Esophagus squamous epithelium (tissue), 5 donors: ENCODE measurements at regions not wholly inside any gene's neighbourhood (a gene's known extent, or its start where the extent isn't known, plus 50 kb on each side); places are given as distances from the start of the nearest gene placed in this dataset.

Source experiments
- DNase-seq: peaks from one replicate; lab custom pipeline; 2025; lab: John Stamatoyannopoulos, UW
- H3K27ac ChIP-seq, 4 donors: fragments of 200-600 bp; sonication (generic); one replicate each; pipeline ENCODE4 v1.5.1; 2016 to 2019; ENCODE audit warnings: mild to moderate bottlenecking in 1 of 4
- H3K27me3 ChIP-seq, 4 donors: fragments of 200-600 bp; sonication (generic); 1 replicate in 3 of 4; 2 replicates in 1 of 4; pipeline versions ENCODE4 v1.5.1 to v1.6.0; 2017 to 2021; ENCODE audit warnings: antibody characterized with exemption in 1 of 4
- H3K36me3 ChIP-seq, 3 donors: fragments of 200-600 bp; sonication (generic); one replicate each; pipeline ENCODE4 v1.5.1; 2016 to 2019
- H3K4me1 ChIP-seq, 3 donors: fragments of 200-600 bp; sonication (generic); one replicate each; pipeline ENCODE4 v1.5.1; 2017 to 2019
- H3K4me3 ChIP-seq, 4 donors: fragments of 200-600 bp; sonication (generic); 1 replicate in 3 of 4; 2 replicates in 1 of 4; pipeline ENCODE4 v1.5.1; 2016 to 2019; ENCODE audit warnings: mild to moderate bottlenecking in 2 of 4, moderate library complexity in 1 of 4
- H3K9me3 ChIP-seq, 3 donors: fragments of 200-600 bp; sonication (generic); one replicate each; pipeline ENCODE4 v1.5.1; 2016 to 2019
- POLR2A ChIP-seq, 4 donors: fragments of 450-650 bp; IDR thresholded peaks; one replicate each; pipeline ENCODE4 v1.6.1; 2017; ENCODE audit warnings: antibody characterized with exemption in 4 of 4, mild to moderate bottlenecking in 4 of 4, moderate library complexity in 3 of 4
- WGBS, 2 donors: methylation state at CpG; one replicate each; pipeline ENCODE4 v1.1.5; 2018; 5-methylcytosine and 5-hydroxymethylcytosine counted together
- intact Hi-C: fragments of 100-400 bp; cut with DNase I; formaldehyde crosslinking; loops from one replicate; pipeline ENCODE4 v1.15.0; 2022
- TF ChIP-seq, protein P1 (sequence below), 6 experiments: fragments of 450-650 bp in 4 of 6; fragments of 200-600 bp in 2 of 6; sonication (generic) in 2 of 6; IDR thresholded peaks; one replicate each; pipeline ENCODE4 v1.5.1; 2016 to 2019; ENCODE audit warnings: antibody characterized with exemption in 6 of 6, mild to moderate bottlenecking in 4 of 6, moderate library complexity in 4 of 6
- donor health status: DM: yes; HTN: yes; CAD: no.

DNA sequence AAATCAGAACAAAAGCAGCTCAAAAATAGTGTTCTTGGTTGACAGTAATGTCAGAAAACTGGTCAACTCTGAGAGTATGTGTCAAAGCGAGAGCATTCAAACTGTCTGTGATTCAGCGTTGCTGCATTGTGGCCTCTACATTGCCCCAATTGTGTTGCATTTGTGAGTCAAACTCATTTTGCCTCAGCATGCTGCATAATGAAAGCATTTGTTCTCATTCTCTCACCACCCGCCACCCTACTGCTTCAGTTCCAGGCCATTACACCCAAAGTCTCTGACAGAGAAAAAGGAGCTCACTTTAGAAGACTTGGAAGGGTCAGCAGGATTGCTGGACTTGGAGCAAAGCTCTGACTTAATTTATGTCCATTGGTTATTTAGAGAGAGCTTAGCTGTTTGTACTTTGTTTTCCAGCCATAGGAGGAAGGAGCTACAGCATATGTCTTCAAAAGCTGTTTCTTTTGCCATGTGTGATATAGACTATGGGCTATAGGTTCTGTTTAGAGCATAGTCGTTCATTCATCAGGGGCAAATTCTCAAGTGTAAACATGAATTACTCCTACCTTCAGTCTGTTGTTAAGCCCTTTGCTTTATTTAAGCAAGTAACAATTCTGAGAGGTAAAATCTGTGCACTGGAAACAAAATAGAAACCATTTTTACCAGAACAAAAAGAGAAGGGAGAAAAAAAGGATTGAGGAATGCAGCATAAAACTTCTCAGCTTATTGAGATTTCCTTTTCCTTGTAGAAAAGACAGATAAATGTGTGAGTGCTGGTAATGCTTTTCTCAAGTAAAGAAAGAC lies 153.4 kb upstream of the ANK2 start:
- Histone ChIP-seq H3K27me3 (no peaks in the 10 kb centered on the region), H3K36me3 (no peaks in the 10 kb centered on the region), H3K4me1 (no peaks in the 10 kb centered on the region), H3K27ac (peak overlapping the region in 2 of 4 donors; percentile 23 to 31), H3K9me3 (no peaks in the 10 kb centered on the region), H3K4me3 (peak overlapping the region in 1 of 4 donors; percentile 5)
- WGBS, 2 donors, result 38% methylated on average over 4 of the region's 4 CpGs
- no peak for DNase-seq
- no peak for TF ChIP-seq POLR2A (IDR thresholded peaks at IDR 0.05)
- TF ChIP-seq, protein P1, sequence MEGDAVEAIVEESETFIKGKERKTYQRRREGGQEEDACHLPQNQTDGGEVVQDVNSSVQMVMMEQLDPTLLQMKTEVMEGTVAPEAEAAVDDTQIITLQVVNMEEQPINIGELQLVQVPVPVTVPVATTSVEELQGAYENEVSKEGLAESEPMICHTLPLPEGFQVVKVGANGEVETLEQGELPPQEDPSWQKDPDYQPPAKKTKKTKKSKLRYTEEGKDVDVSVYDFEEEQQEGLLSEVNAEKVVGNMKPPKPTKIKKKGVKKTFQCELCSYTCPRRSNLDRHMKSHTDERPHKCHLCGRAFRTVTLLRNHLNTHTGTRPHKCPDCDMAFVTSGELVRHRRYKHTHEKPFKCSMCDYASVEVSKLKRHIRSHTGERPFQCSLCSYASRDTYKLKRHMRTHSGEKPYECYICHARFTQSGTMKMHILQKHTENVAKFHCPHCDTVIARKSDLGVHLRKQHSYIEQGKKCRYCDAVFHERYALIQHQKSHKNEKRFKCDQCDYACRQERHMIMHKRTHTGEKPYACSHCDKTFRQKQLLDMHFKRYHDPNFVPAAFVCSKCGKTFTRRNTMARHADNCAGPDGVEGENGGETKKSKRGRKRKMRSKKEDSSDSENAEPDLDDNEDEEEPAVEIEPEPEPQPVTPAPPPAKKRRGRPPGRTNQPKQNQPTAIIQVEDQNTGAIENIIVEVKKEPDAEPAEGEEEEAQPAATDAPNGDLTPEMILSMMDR (IDR thresholded peaks at IDR 0.05), result no peak
- intact Hi-C loops, result no loop called here

GRCh38 chr4:112896609-112897190 lies 152.8 kb upstream of the ANK2 start:
- intact Hi-C loops, result no loop called here
- no peaks in the 10 kb centered on the region for H3K4me1 ChIP-seq
- H3K9me3 ChIP-seq, result no peaks in the 10 kb centered on the region
- H3K27me3 ChIP-seq, result no peaks in the 10 kb centered on the region
- peak overlapping the region in 1 of 4 donors; percentile 5 for H3K4me3 ChIP-seq
- TF ChIP-seq, protein P1 (IDR thresholded peaks at IDR 0.05), result no peak
- no peak for TF ChIP-seq POLR2A (IDR thresholded peaks at IDR 0.05)
- 57 to 73% methylated on average over 9 of the region's 9 CpGs for WGBS, 2 donors
- H3K27ac ChIP-seq, result peak overlapping the region in 2 of 4 donors; percentile 6 to 23
- H3K36me3 ChIP-seq, result no peaks in the 10 kb centered on the region
- no peak for DNase-seq

GRCh38 chr4:112897543-112897942 lies 151.9 kb upstream of the ANK2 start:
- H3K36me3 ChIP-seq, result no peaks in the 10 kb centered on the region
- no peaks in the 10 kb centered on the region for H3K9me3 ChIP-seq
- intact Hi-C loops, result no loop called here
- no peak for DNase-seq
- 63 to 77% methylated on average over 2 of the region's 2 CpGs for whole genome bisulfite sequencing, 2 donors
- no peak overlapping the region for H3K27ac ChIP-seq
- no peaks in the 10 kb centered on the region for H3K4me1 ChIP-seq
- TF ChIP-seq POLR2A (IDR thresholded peaks at IDR 0.05), result no peak
- TF ChIP-seq, protein P1 (IDR thresholded peaks at IDR 0.05), result no peak
- H3K27me3 ChIP-seq, result no peaks in the 10 kb centered on the region
- H3K4me3 ChIP-seq, result no peak overlapping the region

DNA sequence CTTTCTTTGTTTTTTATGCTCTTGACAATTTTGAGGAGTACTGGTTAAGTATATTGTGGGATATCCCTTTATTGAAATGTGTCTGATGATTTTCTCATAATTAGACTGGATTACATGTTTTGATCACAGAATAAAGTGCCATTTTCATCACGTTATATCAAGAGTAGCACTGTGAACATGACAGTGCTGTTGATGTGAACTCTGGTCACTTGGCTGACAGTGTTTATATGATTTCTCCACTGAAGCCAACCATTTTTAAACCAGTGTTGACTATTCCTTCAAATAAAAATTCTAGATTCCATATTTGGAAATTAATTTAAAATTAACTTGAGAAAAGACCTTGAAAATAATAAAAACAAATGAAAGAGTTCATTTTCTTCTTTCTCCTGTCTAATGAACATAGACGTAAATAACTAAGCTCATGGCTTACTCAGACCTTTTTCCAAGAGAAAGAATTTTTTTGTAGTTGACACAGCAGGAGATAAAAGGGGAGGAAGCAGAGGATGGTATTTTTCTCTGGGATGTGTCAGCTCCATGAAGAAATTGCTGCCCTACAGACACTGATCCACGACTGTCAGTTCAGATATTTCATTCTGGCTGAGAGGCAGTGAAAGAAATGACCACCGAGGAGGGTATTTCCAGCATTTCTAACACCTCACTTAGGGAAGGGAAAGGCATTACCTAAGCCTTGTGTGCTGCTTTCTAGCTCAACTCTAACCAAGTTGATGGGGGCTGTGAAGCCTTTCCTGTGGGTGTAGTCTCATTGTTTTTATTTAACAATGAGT lies 150.9 kb upstream of the ANK2 start:
- TF ChIP-seq, protein P1 (IDR thresholded peaks at IDR 0.05), result no peak
- TF ChIP-seq POLR2A (IDR thresholded peaks at IDR 0.05), result no peak
- no peaks in the 10 kb centered on the region for H3K27me3 ChIP-seq
- DNase-seq, result no peak
- H3K27ac ChIP-seq, result no peak overlapping the region
- no peaks in the 10 kb centered on the region for H3K9me3 ChIP-seq
- intact Hi-C loops, result no loop called here
- WGBS, 2 donors, result 48 to 58% methylated on average over 4 of the region's 4 CpGs
- H3K4me1 ChIP-seq, result no peaks in the 10 kb centered on the region
- H3K36me3 ChIP-seq, result no peaks in the 10 kb centered on the region
- no peak overlapping the region for H3K4me3 ChIP-seq

- Histone ChIP-seq H3K9me3 (no peaks in the 10 kb centered on the region), H3K4me3 (no peak overlapping the region), H3K27ac (no peak overlapping the region), H3K4me1 (no peaks in the 10 kb centered on the region), H3K36me3 (no peaks in the 10 kb centered on the region), H3K27me3 (no peaks in the 10 kb centered on the region)
- TF ChIP-seq POLR2A (IDR thresholded peaks at IDR 0.05), result no peak
- WGBS, 2 donors, result 40 to 51% methylated on average over 2 of the region's 2 CpGs
- no peak for DNase-seq
- intact Hi-C loops, result no loop called here
Measured at GRCh38 chr4:112900416-112900815, 149.0 kb upstream of the ANK2 start.
